GM04504 (cell line): ENCODE measurements at regions not wholly inside any gene's neighbourhood (a gene's known extent, or its start where the extent isn't known, plus 50 kb on each side); places are given as distances from the start of the nearest gene placed in this dataset.

Experiments used
- DNase-seq: peaks from one replicate; pipeline ENCODE4 v3.0.0-alpha.2; 2012; ENCODE audit warnings: low read depth

DNA sequence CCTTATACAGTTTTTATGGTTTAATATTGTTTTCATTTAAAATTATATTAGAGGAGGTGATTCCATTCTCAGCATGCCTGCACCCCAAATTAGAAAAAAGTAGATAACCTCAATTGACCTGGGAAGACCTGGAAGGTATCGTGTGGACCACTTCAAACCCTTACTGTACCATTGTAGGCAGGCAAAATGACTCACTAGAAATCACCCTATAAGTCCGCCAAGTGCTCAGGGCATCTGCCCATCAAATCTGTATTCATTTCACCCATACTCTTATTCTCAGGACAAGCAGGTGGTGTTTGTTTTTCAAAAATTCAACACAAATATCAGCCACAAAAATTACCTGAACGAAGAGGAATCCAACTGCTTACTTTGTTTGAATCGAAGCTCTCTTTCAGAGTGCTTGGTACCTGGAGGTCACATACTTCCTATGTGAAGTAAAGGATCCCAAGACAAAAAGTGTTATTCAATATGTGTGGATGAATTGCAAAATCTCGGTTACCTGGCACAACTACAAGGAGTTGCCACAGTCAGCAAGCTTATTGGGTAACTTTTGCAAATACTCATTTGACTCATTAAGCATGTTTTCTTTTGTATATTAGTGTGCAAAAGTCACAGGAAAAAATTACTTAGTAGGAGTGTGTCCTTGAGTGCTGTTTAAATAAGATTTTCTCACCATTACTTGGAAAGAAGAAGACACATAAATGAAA, 216.2 kb downstream of the ENC1 start:
- DNase-seq = no peak

DNA sequence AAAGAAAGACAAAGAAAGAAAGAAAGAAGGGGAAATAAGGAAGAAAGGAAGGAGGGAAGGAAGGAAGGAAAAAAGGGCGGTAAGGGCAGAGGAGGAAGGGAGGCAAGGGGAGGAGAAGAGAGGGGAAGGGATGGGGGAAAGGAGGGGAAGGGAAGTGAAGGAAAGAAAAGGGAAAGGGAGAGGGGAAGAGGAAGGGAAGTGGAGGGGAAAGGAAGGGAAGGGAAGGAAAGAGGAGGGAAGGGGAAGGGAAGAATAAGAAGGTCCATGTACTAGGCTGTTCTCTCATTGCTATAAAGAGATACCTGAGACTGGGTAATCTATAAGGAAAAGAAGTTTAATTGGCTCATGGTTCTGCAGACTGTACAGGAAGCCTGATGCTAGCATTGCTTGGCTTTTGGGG, 217.1 kb downstream of the ENC1 start:
- no peak for DNase-seq

DNA sequence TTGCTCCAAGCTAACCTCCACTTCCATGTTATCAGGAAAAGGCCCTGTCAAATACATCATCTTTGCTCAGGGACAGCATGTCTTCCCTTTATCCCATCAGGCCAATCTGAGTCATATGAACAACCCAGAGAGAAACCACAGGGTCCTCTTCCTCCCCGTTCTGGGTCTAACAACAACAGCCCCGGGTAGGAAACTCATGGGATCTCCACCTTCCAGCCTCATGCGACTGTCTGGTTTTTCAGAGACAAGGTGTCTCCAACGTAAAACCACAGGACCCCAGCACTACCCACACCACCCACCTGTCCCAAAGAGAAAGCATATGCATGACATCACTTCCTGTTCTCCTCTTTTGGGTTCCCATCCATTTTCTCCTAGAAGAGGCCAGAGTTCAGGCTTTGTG, 217.9 kb downstream of the ENC1 start:
- DNase-seq = no peak

DNA sequence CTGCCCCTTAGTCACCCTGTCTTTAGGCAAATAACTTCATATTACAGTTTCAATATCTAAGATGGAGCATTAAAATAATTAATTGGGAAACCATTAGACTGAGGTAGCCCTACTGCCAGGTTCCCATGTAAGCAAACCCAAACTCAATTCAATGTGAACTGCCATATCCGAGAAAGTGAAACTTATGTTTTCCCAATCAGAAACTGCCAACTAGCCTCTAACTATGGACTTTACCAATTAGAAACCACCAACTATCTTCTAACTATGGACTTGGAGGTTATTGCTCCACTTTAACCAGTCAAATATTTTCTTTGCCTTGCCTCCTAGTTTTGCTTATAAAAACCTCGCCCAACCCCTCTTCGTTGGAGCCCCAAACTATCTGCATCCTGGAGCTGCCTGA, 218.5 kb downstream of the ENC1 start:
- DNase-seq = no peak

DNA sequence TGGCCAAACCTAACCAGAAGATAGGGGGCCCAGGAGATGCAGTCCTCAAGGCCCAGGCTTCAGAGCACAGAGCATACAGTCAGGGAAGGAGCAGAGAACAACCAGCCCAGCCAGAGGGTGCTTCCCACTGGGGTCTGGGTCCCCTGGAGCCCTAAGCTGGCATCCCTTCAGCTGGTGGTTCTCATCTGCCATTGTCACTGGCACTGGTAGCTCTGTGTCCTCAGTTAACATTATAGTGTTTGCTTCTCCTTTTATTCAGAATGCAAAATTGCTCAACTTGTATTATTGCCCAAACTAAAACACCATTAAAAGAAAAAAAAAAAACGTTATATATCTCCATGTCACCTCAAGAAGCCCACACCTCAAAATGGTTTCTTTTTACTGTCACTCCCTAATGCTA, 219.2 kb downstream of the ENC1 start:
- DNase-seq = no peak

DNA sequence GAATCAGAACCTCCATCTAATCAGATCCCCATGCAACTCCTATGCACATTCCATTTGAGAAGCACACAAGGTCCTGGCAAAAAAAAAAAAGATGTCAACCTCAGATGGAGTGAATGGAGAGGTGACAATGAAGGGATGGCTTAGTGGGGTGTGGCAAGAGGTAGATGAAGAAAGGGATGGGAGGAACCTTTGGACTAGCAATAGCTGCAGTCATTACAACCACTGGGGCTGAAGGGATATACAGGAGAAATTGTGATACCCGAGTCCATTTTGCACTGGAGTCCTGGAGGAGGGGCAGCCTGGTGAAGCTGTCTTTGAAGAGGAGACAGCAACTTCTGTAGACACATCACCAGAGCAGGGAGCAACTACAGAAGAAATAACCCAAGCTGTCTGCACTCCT, 219.6 kb downstream of the ENC1 start:
- DNase-seq = no peak

DNA sequence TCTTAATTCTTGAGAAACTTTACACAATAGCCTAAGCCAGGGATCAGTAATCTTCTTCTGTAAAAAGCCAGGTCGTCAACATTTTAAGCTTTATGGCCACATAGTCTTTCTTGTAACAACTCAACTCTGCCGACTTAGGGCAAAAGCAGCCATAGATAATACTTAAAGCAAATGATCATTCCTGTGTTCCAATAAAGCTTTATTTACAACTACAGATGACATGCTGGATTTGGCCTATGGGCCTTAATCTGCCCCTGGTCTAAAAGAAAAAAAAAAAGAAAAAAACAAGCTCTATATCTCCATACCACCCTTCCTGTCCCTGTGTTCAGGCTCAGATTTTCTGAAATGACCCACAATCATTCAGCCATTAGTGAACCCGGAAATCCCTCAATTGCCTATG, 220.3 kb downstream of the ENC1 start:
- no peak for DNase-seq

DNA sequence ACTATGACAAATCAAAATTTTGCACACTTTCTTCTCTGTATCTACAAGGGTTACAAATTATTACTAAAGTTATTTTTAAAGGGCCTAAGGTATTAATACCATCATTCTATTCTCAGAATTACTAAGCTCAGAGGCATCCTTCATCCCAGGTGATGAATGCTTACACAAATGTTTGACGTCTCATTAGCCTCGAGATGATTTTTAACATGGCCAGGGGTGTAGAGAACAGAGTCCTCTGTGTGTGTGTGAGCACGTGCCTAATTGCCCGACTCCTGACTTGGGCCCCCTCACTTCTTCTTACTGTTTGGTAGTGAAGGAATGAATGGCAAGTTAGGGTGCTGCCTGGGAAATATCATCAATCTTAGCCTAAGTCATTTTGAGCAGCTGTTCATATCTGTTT, 221.1 kb downstream of the ENC1 start:
- no peak for DNase-seq

DNA sequence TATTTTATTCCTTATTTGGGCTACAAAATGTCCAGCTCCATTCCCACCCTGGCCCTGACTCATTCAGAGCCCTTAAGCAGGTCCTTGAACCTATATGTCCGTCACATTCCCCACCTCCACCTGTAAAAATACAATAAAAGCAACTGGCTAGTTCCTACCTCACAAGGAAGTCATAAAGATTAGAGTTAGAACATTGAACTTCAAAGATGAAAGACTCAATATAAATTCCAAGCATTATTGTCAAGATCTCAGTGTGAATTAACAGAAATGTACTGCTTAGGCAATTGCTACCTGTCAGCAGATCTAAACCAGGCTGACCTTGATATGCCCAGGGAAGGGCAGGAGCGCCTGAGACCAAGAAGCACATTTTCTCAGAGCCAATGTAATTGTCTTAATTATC, 221.8 kb downstream of the ENC1 start:
- DNase-seq = no peak

DNA sequence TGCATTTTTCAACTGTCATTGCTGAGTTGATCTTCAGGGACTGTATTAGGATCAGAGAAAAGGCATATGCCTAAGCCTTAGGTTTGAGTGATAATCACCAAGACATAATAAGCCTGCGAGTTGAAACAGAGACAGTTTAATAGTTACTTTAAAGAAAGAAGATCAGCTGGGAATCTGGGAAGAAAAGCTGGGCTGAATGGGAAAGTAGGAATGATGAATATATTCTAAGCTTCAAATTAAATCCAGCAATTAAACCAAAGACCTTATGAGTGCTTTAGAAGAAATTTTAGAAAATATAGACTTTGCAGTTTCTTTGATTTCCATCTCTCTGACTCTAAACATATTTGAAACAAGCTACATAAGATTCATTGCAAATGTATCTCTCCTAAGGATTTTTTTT, 222.3 kb downstream of the ENC1 start:
- no peak for DNase-seq

DNA sequence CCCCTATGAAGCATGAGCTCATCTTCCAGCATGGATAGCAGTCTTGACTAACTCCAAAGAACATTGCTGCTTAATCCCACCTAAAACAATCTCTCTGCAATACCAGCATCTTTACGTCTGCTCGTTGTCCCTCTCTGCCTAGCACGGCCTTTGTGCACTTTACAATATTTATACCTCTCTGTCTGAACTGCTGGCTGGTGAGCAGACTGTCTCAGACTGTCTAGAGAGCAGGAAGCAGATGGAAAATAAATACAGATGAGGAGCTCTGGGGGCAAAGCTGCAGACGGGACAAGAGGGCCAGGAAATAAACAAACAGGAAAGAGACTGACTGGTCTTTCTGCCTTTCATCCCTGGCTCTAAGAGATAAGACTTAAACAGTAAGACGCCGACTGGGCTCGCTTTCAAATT, 224.8 kb downstream of the ENC1 start:
- DNase-seq = no peak

DNA sequence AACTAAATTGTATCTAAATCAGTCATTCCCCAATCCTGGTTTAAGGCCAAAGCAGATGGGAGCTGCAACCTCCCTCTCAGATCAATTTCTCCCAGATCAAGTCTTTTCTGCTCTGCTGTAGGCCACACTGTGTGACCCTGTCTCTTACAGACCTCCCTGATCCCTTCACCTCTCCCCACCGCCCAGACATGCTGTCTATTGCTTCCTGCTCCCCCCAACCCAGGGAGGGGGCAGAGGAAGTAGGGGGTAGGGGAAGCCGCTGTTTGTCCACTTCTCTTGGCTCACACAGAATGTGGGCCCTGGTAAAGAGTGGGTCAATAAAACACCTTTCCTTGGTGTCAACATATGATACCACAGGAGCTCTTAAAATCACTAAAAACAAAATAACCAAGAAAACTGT, 226.3 kb downstream of the ENC1 start:
- no peak for DNase-seq

DNA sequence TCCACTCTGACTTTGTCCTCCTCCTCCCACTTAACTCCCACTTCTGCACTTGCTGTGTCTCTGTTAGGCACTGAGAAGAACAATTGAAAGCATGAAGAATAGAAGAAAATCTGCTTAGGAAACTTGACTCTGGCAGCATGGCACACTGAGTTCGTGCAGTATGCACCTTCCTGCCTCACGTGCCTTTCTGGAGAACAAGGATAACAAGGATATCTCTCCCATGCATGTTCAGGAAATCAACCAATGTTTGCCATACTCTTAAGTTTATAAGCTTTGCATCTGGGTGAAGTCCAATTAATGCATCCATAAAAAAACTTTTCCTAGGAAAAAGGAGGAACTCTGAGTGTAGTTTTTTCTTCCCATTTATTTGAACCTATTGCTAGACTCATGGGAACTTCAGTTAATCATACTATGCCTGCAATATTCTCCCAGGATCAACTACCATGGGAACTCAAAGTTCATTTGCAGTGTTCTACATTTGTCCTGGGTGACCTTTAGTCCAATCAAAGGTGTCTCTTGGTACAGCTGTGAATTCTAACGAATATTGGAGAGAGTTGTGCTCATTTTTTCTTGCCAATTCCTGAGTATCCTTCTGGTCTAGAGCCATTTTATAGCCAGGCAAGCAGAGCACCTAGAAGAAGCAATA, 227.0 kb downstream of the ENC1 start:
- DNase-seq = no peak

DNA sequence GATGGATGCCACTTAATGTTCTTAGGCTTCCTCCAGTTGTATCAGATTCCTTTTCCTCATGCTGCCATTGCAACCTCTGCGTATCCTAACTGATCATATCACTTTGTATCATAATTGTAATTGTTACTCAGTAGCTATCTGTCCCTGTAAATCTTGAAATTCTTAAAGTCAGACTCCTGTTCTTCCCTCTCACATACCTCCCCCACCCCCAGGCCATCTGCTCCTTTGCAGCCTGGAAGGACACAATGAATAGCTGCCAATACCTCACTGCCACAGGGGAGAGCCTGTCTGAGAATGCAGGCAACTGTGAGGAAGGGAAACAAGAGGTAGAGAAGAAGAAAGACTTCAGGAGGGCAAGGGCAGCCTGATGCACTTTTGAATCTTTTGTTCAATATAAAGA, 228.5 kb downstream of the ENC1 start:
- no peak for DNase-seq

DNA sequence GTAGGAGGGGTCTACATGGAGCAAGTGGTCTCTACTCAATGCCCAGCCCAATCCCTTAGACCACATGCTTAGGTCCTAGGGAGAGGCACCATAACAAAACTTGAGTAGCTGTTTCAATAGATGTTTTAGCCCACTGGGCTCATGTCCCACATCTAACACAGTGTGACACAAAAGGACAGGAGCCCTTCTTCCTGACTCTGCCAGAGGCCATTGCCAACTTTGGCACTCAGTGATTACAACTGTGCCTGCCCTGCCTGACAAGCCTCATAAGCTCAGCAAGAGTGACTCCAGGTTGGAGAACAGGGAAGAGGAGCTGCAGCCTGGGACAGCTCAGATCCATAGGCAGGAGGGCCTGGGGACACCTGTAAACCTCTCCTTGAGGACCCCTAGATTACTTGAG, 230.8 kb downstream of the ENC1 start:
- no peak for DNase-seq

DNA sequence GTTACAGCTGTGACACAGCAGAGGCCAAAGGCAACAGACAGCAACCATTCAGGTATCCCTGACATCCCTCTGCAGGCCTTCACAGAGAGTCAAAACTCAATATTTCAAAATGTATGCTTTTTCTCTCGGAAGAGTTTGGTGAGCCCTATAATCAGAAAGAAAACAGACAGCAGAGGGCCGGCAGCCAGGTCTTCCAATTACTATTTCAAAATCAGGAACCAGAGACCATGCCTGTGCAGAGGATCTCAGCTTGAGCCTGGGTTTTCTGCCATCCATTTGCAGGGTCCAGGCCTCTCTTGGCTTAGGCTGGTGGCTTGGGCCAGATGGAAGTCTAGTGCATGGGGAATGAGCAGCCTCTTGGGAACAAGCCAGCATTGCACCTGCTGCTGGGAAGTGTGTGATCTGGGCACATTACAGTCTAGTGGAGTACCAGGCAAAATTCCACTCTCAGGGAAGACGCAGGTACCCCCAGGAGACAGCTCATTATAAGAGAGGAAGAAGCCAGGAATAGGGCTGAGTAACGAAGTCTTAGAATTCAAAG, 231.3 kb downstream of the ENC1 start:
- no peak for DNase-seq

DNA sequence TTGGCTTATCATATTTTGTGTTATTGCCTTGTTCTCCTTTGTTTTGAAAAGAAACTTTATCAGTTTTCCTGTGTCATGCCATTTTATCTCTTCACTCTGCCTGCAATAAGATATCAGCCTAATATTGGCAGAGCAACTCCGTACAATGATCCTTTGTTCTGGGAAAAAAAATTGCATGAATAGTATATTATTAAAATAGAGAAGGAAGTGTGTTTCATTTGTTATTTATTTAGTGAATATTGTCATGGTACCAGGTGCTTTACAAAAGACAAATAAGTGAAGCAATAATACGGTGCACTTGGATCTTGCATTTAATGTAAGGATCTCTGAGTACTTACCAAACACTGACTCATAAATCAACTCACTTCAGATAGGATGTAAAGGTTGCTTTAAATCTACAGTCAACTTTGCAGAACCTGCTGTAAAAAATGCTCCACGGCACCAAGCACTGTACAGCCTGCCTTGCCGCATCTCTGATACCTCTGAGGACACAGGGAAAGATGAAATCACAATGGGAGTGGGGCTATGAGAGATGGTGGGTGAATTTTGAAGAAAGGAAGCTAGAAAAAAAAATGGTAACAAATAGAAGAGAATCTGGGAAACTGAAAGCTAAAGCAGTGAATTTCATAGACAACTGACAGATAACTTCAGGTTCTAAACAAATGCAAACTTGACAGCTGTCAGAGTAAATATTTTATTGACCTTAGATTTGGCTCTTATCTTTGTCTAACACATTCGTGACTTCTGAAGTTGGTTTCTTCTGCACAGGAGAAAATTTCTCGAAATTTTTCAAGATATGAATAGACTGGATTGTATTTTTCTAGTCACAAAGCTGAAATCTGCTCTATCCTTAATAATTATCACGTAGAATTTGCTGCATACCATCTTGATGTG, 232.1 kb downstream of the ENC1 start:
- DNase-seq = no peak

DNA sequence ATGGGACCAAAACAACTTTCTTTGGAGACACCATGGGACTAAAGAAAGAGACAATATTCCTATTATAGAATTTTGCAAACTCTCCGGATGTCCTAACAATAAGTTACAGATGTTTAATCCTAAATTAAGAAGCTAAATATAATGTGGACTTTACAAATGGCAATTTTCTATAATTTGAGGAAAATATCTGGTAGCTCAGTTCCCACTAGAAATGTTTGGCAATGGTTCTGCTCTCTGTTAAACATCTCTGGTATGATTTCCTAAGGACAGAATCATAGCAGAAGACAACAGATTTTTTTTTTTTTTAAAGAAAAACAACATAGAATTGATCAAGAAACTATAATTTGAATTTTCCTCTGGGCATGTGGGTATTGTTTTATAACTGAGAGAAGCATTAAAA, 232.8 kb downstream of the ENC1 start:
- DNase-seq = no peak

DNA sequence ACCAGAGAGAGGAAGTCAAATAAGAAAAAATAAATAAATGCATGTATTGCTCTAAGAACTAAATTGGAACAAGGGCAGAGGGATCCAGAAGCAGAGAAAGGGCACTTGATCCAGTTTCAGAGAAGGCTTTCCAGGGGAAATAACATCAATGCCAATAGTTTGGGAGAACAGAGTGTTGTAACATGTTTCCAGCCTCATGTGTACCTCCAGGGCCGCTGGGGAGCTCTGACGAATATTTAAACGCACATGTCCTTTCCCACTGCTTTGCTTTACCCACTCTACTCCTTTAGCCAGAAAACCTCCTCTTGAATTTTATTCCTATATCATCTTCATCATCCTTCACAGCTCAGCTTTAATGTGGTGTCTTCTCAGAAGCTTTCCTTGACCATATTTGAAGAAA, 233.7 kb downstream of the ENC1 start:
- no peak for DNase-seq

DNA sequence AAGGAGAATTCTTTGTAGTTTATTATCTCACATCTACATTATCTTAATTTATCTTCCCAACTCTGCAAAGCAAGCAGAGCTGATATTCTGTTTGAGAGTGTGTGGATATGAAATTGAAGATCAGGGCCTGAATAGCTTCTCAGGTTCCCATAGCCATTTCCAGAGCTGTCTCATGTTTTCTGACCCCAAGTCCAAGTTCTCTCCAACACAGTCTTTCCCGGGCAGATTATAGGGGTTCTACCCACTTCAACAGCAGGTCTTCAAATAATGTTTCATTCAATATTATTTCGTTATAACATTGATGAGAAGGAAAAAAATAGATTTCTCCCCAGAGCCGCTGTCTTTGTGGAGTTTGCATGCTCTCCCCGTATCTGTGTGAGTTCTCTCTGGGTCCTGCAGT, 234.9 kb downstream of the ENC1 start:
- DNase-seq = no peak

DNA sequence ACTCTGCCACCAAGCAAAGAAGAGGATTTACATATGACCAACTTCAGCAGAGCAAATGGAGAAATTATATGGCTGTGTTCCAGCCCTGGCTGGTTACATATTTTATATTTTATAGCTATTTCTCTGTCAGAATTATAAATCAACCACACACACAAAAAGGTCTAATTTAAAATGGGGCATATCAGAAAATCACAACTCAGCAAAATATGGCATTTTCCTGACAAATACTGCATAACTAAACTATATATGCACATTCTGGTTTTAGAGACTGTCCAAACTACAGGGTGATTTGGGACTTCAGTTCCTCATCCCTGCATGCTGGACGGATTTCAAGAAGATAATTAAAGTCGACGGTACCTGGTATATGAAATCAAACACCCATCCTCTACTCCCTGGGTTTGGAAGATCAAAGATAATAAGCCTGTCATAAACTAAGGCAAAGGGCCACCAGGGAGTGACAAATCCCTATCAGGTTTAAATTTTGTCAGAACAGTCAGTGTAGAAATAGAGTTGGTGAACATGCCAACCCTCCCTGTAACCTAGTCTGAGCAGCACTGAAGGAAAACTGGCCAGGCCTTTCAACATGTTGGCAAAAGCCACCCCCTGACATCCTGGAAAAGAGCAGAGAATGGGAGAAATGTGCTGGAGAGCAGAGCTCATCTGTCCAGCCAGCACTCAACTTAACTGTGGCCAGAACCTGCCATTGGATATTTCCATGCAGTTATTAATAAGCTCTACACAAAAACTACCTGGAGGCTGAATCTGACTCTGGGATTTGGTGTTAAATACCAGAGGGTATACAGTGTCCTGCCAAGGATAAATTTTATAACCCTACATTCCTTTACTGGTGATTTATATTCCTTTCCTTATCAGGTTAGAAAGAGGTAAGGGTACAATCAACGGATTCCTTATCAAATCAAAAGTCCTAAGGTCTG, 235.7 kb downstream of the ENC1 start:
- DNase-seq = no peak

DNA sequence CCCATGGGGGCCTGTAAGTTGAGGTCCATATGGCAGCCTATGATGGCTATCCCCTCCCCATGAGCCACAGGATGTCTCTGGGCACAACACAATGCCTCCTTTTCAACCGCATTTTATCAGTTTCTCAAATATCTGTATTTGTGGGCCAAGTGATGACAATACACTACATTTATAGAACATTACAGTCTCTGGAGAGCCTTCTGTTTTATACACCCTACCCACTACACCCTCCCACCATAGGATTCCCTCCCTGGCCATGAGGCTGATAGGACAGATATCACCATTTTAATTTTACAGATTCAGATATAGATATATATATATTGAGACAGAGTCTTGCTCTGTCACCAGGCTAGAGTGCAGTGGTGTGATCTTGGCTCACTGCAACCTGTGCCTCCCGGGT, 236.8 kb downstream of the ENC1 start:
- no peak for DNase-seq
